Osteocyte (in vitro differentiated cells): ENCODE measurements at regions not wholly inside any gene's neighbourhood (a gene's known extent, or its start where the extent isn't known, plus 50 kb on each side); places are given as distances from the start of the nearest gene placed in this dataset.

Experiments used
- DNase-seq: peaks from one replicate; pipeline ENCODE4 v3.0.0; 2021; ENCODE audit warnings: mixed read lengths; ENCODE audit not compliant: unreplicated experiment; ENCODE audit errors: extremely low spot score
- H3K27ac Mint-ChIP-seq: one replicate; pipeline ENCODE4 v1.8.0; 2021; ENCODE audit warnings: mild to moderate bottlenecking, mixed read lengths; ENCODE audit not compliant: unreplicated experiment
- H3K27me3 Mint-ChIP-seq: one replicate; pipeline ENCODE4 v1.8.0; 2021; ENCODE audit warnings: mixed read lengths; ENCODE audit not compliant: unreplicated experiment
- H3K36me3 Mint-ChIP-seq: one replicate; pipeline ENCODE4 v1.8.0; 2021; ENCODE audit warnings: mixed read lengths; ENCODE audit not compliant: unreplicated experiment
- H3K4me1 Mint-ChIP-seq: one replicate; pipeline ENCODE4 v1.8.0; 2021; ENCODE audit warnings: mixed read lengths; ENCODE audit not compliant: unreplicated experiment
- H3K4me3 Mint-ChIP-seq: one replicate; pipeline ENCODE4 v1.8.0; 2021; ENCODE audit warnings: mild to moderate bottlenecking, moderate library complexity, mixed read lengths; ENCODE audit not compliant: unreplicated experiment
- H3K9me3 Mint-ChIP-seq: one replicate; pipeline ENCODE4 v1.8.0; 2021; ENCODE audit warnings: mixed read lengths; ENCODE audit not compliant: unreplicated experiment
- CTCF ChIP-seq: fragments of 200-600 bp; sonication (generic); IDR thresholded peaks from 2 replicates; pipeline ENCODE4 v1.5.0; 2021; ENCODE audit warnings: antibody characterized with exemption, mild to moderate bottlenecking, moderate library complexity

GRCh38 chr7:118046801-118047200 is 137.2 kb upstream of the LSM8 start:
- no peak for TF ChIP-seq CTCF
- no peak overlapping the region for H3K4me3 Mint-ChIP-seq
- no peak overlapping the region for H3K27ac Mint-ChIP-seq
- H3K36me3 Mint-ChIP-seq, result no peaks in the 10 kb centered on the region
- H3K4me1 Mint-ChIP-seq, result no peaks in the 10 kb centered on the region
- H3K9me3 Mint-ChIP-seq, result no peaks in the 10 kb centered on the region
- peaks cover 10% of the 10 kb centered on the region for H3K27me3 Mint-ChIP-seq
- DNase-seq, result no peak

- Mint-ChIP-seq H3K27me3 (peaks cover 10% of the 10 kb centered on the region), H3K4me1 (no peaks in the 10 kb centered on the region), H3K36me3 (no peaks in the 10 kb centered on the region), H3K4me3 (no peak overlapping the region), H3K9me3 (no peaks in the 10 kb centered on the region), H3K27ac (no peak overlapping the region)
- no peak for TF ChIP-seq CTCF
- no peak for DNase-seq
Observed at GRCh38 chr7:118052336-118052735, 131.6 kb upstream of the LSM8 start.

GRCh38 chr7:118053353-118053752 is 130.6 kb upstream of the LSM8 start:
- H3K27me3 Mint-ChIP-seq, result peaks cover 10% of the 10 kb centered on the region
- H3K9me3 Mint-ChIP-seq, result no peaks in the 10 kb centered on the region
- no peak overlapping the region for H3K4me3 Mint-ChIP-seq
- no peak overlapping the region for H3K27ac Mint-ChIP-seq
- no peaks in the 10 kb centered on the region for H3K4me1 Mint-ChIP-seq
- DNase-seq, result no peak
- no peak for TF ChIP-seq CTCF
- no peaks in the 10 kb centered on the region for H3K36me3 Mint-ChIP-seq

- TF ChIP-seq CTCF, result no peak
- no peak overlapping the region for H3K4me3 Mint-ChIP-seq
- H3K4me1 Mint-ChIP-seq, result no peaks in the 10 kb centered on the region
- no peaks in the 10 kb centered on the region for H3K9me3 Mint-ChIP-seq
- peaks cover 10% of the 10 kb centered on the region for H3K27me3 Mint-ChIP-seq
- H3K36me3 Mint-ChIP-seq, result no peaks in the 10 kb centered on the region
- H3K27ac Mint-ChIP-seq, result no peak overlapping the region
- no peak for DNase-seq
Observed at GRCh38 chr7:118054529-118054928, 129.4 kb upstream of the LSM8 start.

GRCh38 chr7:118055647-118056046 is 128.3 kb upstream of the LSM8 start:
- Mint-ChIP-seq H3K9me3 (no peaks in the 10 kb centered on the region), H3K4me3 (no peak overlapping the region), H3K4me1 (no peaks in the 10 kb centered on the region), H3K27ac (no peak overlapping the region), H3K36me3 (no peaks in the 10 kb centered on the region), H3K27me3 (peaks cover 13% of the 10 kb centered on the region)
- no peak for DNase-seq
- no peak for TF ChIP-seq CTCF
